ENCODE measurements at regions not wholly inside any gene's neighbourhood (a gene's known extent, or its start where the extent isn't known, plus 50 kb on each side); places are given as distances from the start of the nearest gene placed in this dataset.

- no peak for DNase-seq
These were observed 269.9 kb upstream of the SORL1-AS1 start for GRCh38 chr11:121722431-121723245.

- DNase-seq, result no peak
These were observed 269.2 kb upstream of the SORL1-AS1 start for GRCh38 chr11:121721961-121722360.

DNA sequence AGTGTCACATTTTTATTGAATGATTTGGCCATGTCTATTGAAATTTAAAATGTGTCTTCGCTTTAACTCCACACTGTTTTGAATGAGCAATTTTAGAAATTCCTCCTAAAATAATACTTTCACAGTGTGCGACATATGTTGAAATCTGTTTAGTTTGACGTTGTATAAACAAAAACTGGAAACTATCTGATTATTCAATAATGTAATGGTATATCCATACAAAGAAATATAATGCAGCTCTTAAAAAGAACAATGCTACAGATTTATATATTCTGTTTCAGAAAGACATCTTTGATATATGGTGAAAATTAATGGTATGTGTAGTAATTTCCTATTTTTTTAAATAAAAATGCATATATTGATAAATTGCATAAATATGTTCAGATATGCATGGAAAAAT, 268.7 kb upstream of the SORL1-AS1 start:
- no peak for DNase-seq

DNA sequence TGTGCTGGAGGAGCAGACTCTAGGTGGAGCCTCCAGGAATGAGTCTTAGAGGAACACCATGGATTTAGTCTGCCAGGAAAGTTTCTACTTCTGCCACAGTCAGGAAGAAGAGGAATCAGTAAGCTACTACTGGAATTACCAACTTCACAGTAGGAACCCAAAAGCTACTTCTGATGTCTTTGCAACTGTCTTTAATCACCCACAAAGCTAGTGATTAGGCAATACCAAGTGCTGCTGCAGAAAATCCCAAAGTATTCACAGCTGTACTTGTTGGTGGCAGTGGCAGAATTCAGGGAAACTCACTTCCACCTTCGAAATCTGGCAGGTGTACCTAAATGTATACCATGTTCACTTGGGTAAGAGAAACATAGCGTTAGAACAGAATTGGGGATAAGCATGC, 264.5 kb upstream of the SORL1-AS1 start:
- no peak for DNase-seq

GRCh38 chr11:121716060-121716459, 263.3 kb upstream of the SORL1-AS1 start:
- no peak for DNase-seq

DNA sequence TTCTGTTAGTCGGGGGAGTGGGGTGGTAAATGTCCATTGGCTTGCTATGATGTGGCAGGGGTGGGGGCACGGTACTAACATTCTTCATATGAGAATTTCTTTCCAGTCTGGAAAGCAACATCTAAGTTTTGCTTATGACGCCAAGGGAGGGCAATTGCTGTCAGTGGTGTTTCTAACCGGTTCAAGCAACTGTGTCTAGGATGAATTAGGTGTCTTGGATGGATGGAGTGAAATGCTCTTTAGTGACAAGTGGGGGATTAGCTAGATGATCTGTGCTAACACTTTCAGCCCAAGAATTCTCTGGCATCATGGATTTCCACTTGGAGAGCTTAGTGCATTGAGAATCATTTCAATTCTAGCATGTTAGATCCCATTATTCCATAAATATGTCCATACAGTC, 262.6 kb upstream of the SORL1-AS1 start:
- no peak for DNase-seq

- DNase-seq, result no peak
These were observed 261.6 kb upstream of the SORL1-AS1 start for GRCh38 chr11:121714351-121714750.

- no peak for DNase-seq
These were observed 259.2 kb upstream of the SORL1-AS1 start for GRCh38 chr11:121711939-121712338.

DNA sequence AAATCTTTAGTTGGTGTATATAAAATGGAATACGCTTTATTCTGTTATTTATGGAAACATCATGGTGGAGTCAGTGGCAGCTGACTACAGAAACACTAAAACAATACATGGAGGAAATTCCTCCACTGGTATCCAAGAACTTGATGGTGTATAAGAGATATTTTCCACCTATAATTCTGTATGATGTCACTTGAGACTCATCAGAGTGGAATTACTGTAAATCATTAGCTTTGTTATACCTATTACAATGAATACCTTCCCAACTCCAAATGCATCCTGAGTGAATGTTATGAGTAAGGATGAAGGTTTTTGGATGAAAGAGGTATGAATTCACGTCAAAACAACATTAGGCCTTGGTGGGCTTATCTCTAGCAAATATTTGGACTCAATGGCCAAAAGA, 258.5 kb upstream of the SORL1-AS1 start:
- no peak for DNase-seq

DNA sequence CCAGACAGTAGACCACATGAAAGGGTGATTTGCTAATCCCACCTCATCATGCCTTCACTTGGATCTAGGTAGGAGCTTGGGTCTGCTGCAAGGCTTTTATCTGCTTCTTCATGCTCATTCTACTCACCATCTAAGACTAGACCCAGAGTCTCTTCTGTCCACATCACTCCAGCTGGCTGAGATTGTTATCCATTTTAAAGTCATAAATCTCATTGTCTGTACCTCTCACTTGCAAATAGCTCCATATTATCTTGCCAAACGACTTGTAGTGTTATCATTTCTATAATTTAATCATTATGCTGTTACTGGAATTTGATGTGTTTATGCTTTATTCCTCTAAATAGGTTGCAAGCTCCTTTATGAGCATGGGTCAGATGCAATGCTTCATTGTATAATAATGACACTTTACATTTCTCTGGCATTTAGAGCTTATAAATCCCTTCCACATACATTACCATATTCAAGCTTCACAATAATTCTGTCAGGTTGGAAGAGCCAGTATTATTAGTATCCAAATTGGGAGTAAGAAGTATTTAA, 254.2 kb upstream of the SORL1-AS1 start:
- no peak for DNase-seq

GRCh38 chr11:121703201-121703600, 250.4 kb upstream of the SORL1-AS1 start:
- no peak for DNase-seq

GRCh38 chr11:121700968-121701367, 248.2 kb upstream of the SORL1-AS1 start:
- DNase-seq, result no peak

DNA sequence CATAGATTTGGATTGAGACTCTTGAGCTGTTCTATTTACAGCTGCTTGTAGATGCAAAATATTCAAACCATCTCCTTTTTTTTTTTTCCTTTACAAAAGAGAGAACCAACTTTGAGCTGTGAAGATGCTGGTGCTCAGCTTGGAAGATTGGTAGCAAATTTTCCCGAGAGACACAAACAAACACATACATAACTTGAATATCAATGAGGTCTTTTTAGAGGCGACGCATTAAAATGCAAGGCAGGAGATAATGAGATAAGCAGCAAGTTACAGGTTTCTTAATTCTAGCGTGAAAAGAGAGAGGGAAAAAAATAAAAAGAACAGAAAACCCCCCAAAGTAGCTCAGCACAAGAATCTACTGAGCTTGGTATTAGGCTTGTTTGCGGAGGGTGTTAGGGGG, 247.0 kb upstream of the SORL1-AS1 start:
- no peak for DNase-seq

DNA sequence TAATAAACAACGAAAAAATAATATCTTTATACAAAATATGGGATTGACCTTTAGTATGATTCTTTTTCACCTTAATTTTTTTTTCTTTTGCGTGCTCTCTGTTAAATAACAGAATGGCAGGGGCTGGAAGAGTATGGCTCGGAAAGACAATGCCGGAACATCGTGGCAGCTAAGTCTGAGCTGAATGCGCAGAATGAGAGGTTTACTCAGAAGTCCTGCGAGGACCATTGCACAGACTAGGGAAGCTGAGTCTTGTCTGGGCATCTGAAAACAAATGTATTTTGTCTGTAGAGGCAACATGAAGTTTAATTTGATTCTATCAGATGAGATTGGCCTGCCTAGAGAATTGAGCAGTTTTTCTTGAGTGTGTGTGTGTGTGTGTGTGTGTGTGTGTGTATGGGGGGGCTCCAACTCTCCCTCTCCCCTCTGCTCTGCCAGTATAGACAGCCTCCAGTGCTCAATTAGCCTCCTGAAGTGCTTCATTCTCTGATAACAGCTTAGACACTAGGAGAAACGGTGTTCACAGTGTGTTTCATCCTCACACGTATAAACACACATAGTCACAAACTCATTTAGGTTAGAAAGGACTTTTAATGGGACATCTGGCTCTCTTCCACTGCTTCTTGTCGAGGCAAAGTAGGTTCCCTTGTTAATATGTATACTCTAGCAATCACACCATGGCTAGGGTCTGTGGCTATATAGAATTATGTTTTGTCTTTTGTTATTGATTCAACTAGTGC, 244.3 kb upstream of the SORL1-AS1 start:
- DNase-seq, result no peak

- DNase-seq, result no peak
These were observed 243.6 kb upstream of the SORL1-AS1 start for GRCh38 chr11:121696177-121696871.

DNA sequence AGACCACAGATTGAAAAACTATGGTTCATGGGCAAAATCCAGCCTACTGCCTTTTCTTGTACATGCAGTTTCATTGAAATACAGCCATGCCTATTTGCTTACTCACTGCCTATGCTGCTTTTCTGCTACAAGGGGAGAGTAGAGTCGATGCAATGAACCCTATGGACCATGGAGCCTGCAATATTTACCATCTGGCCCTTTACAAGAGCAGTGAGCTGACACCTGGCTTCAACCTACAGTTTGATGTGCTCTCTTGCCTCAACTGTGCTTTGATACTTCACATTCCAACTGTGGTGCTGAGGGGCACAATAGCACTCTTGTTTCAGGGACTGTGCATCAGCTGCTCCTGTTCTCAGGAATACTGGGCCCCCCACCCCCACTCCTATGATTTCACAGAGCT, 239.5 kb upstream of the SORL1-AS1 start:
- no peak for DNase-seq

DNA sequence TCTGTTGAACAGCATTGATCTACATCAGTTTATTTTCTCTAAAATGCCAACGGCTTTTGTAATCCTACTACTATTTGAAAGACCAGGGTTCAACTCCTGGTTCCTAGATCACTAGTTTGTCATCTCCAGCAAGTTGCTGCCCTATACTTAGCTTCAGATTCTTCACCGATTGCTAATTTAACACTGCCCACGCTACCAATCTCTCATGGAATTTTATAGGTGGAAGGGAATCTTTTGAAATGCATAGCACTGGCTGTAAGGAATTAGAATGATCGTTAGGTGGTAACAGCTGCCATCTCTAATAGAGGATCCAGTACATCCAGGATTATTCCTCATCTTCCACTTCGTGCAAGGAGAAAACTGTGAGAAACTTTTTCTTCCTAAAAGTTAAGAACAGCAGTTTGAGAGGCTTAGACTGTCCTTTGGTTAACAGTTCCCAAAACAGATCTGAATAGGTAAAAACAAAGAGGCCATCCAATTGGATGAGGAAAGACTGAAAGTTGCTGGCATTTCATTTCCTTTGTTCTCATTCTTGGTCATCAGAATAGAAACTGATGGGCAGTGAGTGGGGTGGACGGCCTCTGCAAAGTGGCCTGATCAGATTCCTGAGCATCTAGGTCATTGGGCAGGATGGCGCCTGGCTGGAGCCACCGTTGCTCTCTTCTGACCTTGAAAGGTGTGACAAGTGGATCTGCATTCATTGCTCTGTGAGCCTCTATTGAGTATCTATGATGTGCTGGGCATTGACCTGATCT, 236.3 kb upstream of the SORL1-AS1 start:
- DNase-seq, result no peak

GRCh38 chr11:121688055-121688491, 235.3 kb upstream of the SORL1-AS1 start:
- DNase-seq, result no peak

DNA sequence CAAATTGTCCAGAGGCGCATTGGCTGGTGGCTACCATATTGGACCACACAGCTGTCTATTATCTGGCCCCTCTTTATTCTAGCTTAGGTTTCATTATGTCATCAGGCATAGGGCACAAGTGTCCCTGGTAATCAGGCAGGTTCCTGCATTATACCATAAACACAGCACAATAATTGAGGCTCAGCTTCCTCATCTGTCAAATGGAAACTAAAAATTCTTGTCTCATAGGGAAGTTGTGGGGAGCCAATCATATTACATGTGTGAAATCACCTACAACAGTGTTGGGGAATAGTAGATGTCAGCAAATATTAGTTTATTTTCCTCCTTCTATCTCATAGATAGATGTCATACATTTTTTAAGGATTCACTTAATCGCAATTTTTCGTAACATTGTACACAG, 231.0 kb upstream of the SORL1-AS1 start:
- DNase-seq, result no peak

All from CD4-positive, alpha-beta T cell treated with Interleukin-15 for 1 hour (primary cell).